Activated T-cell treated with anti-CD3 and anti-CD28 coated beads, Interleukin-2, amount 50 U/mL, for 72 hours (primary cell): ENCODE measurements at regions not wholly inside any gene's neighbourhood (a gene's known extent, or its start where the extent isn't known, plus 50 kb on each side); places are given as distances from the start of the nearest gene placed in this dataset.
A peak's percentile ranks its signal among the peaks of the same experiment; 100 is the strongest.
"Not testable (repeated sequence)": the region's sequence is repeated elsewhere in the genome, so short reads cannot be mapped to it uniquely, and the experiment has no call there.

Experiments used
- ATAC-seq, 2 donors: fragments of 150-1000 bp; cut with Tn5 transposase; replicated peaks in 1 of 2; 2 replicates each; pipeline ENCODE4 v1.10.0; 2021; ENCODE audit warnings: moderate library complexity in 2 of 2, mild to moderate bottlenecking in 1 of 2
- DNase-seq, 2 donors: peaks; one replicate each; pipeline ENCODE4 v3.0.0; 2021 to 2022; ENCODE audit warnings: mixed read lengths in 1 of 2
- H3K27ac Mint-ChIP-seq: one replicate; pipeline ENCODE4 v1.8.0; 2022; ENCODE audit warnings: mild to moderate bottlenecking, moderate library complexity, mixed read lengths
- H3K27me3 Mint-ChIP-seq: one replicate; pipeline ENCODE4 v1.8.0; 2022; ENCODE audit warnings: low read depth, mixed read lengths
- H3K36me3 Mint-ChIP-seq, 2 donors: one replicate each; pipeline ENCODE4 v1.8.0; 2022; ENCODE audit warnings: mixed read lengths in 2 of 2, mild to moderate bottlenecking in 1 of 2; ENCODE audit not compliant: insufficient read depth in 2 of 2
- H3K4me1 Mint-ChIP-seq: one replicate; pipeline ENCODE4 v1.8.0; 2022; ENCODE audit warnings: low read depth, mixed read lengths
- H3K4me3 Mint-ChIP-seq, 2 donors: one replicate each; pipeline ENCODE4 v1.8.0; 2022; ENCODE audit warnings: mild to moderate bottlenecking in 2 of 2, mixed read lengths in 2 of 2, moderate library complexity in 2 of 2
- H3K9me3 Mint-ChIP-seq, 2 donors: one replicate each; pipeline ENCODE4 v1.8.0; 2022; ENCODE audit warnings: mixed read lengths in 2 of 2

DNA sequence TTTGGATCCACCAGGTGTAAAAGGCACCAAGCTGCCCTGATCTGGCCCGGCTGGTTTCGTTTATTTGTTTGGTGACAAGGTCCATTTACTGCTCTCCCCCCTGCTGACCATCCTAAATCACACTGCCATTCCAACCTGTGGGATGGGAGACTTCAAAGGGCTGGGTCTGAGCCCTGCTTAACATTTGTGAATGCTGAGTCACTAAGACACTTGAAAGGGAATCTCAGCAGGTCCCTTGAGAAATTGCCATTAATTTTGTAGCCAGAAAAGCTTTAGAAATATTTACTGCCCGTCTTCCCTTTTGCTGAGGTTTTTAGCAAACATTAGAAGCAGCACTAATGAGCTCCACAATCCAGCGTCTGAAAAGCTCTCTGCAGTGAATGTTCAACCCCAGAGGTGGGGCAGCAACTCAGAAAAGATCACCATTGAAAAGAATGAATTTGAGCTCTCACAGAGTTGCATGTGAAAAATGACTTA, 133.8 kb downstream of the ARL4C start:
- no peak overlapping the region for H3K4me3 Mint-ChIP-seq
- no peaks in the 10 kb centered on the region for H3K27me3 Mint-ChIP-seq
- no peak for DNase-seq
- peaks cover 0 to 6% of the 10 kb centered on the region in 2 donors for H3K36me3 Mint-ChIP-seq
- peaks cover 30% of the 10 kb centered on the region for H3K4me1 Mint-ChIP-seq
- no peak overlapping the region for H3K27ac Mint-ChIP-seq
- ATAC-seq = no peak
- peaks cover 2 to 6% of the 10 kb centered on the region in 2 donors for H3K9me3 Mint-ChIP-seq

- ATAC-seq, H3K27ac Mint-ChIP-seq, H3K36me3 Mint-ChIP-seq, H3K27me3 Mint-ChIP-seq, H3K4me3 Mint-ChIP-seq, DNase-seq, H3K9me3 Mint-ChIP-seq: not testable (repeated sequence)
- peaks cover 19% of the 10 kb centered on the region for H3K4me1 Mint-ChIP-seq
These were observed 136.4 kb downstream of the ARL4C start for GRCh38 chr2:234360313-234360975.

GRCh38 chr2:234357666-234358065, 139.2 kb downstream of the ARL4C start:
- H3K9me3 Mint-ChIP-seq = peaks cover 2 to 9% of the 10 kb centered on the region in 2 donors
- no peaks in the 10 kb centered on the region for H3K27me3 Mint-ChIP-seq
- no peak overlapping the region for H3K4me3 Mint-ChIP-seq
- H3K27ac Mint-ChIP-seq = no peak overlapping the region
- peaks cover 25% of the 10 kb centered on the region for H3K4me1 Mint-ChIP-seq
- no peak for DNase-seq
- H3K36me3 Mint-ChIP-seq = peaks cover 7 to 8% of the 10 kb centered on the region in 2 donors
- no peak for ATAC-seq

DNA sequence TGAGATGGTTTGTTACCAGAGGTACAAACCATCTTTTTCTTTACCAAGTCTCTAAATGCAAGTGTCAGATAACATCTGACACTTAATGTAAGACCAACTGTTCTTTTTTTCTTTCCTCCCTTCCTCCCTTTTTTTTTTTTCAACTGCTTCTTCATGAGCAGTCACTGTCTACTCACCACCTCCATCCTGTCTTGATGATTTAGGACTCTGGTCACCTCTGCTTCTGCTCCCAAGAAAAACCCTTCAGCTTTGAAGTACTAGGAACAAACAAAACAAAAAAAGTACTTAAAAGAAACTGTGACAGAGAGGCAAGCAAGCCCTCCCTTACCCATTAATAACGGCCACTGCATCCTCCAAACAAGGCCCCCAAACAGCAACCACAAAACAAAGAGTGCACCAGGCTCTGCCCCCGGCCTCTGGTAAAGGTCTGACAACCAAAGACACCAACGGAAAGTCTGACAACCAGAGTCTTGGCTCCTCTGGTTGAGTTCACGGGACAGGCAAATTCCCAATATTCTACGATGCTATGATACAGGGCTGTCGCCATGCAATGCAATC, 141.0 kb downstream of the ARL4C start:
- Mint-ChIP-seq H3K27ac (peak overlapping the region; percentile 11), H3K9me3 (peaks cover 0 to 9% of the 10 kb centered on the region in 2 donors), H3K4me3 (no peak overlapping the region), H3K36me3 (peaks cover 7 to 8% of the 10 kb centered on the region in 2 donors), H3K4me1 (peaks cover 22% of the 10 kb centered on the region), H3K27me3 (no peaks in the 10 kb centered on the region)
- ATAC-seq = no peak
- DNase-seq = no peak

GRCh38 chr2:234355021-234355720, 141.7 kb downstream of the ARL4C start:
- no peak for ATAC-seq

GRCh38 chr2:234352270-234352669, 144.6 kb downstream of the ARL4C start:
- Mint-ChIP-seq H3K4me1 (peaks cover 14% of the 10 kb centered on the region), H3K27ac (no peak overlapping the region), H3K36me3 (peaks cover 2 to 8% of the 10 kb centered on the region in 2 donors), H3K27me3 (no peaks in the 10 kb centered on the region), H3K9me3 (peaks cover 0 to 3% of the 10 kb centered on the region in 2 donors), H3K4me3 (no peak overlapping the region)
- ATAC-seq = no peak
- no peak for DNase-seq

More at GRCh38 chr2:234355021-234355720, 141.7 kb downstream of the ARL4C start:
- Mint-ChIP-seq H3K9me3 (peaks cover 0 to 9% of the 10 kb centered on the region in 2 donors), H3K27ac (no peak overlapping the region), H3K4me1 (peaks cover 15% of the 10 kb centered on the region), H3K4me3 (no peak overlapping the region), H3K27me3 (no peaks in the 10 kb centered on the region), H3K36me3 (peaks cover 7 to 8% of the 10 kb centered on the region in 2 donors)
- no peak for DNase-seq

- peaks cover 14% of the 10 kb centered on the region for H3K4me1 Mint-ChIP-seq
- not testable (repeated sequence) for H3K4me3 Mint-ChIP-seq, H3K36me3 Mint-ChIP-seq, H3K27ac Mint-ChIP-seq, ATAC-seq, H3K27me3 Mint-ChIP-seq, H3K9me3 Mint-ChIP-seq, DNase-seq
These were observed 145.0 kb downstream of the ARL4C start for GRCh38 chr2:234351866-234352265.

GRCh38 chr2:234348081-234348480, 148.8 kb downstream of the ARL4C start:
- Mint-ChIP-seq H3K27me3 (no peaks in the 10 kb centered on the region), H3K9me3 (peaks cover 0 to 1% of the 10 kb centered on the region in 2 donors), H3K4me1 (peaks cover 3% of the 10 kb centered on the region), H3K4me3 (no peak overlapping the region), H3K27ac (no peak overlapping the region), H3K36me3 (peaks cover under 1 to 2% of the 10 kb centered on the region in 2 donors)
- DNase-seq (no peak), ATAC-seq (no peak)

DNA sequence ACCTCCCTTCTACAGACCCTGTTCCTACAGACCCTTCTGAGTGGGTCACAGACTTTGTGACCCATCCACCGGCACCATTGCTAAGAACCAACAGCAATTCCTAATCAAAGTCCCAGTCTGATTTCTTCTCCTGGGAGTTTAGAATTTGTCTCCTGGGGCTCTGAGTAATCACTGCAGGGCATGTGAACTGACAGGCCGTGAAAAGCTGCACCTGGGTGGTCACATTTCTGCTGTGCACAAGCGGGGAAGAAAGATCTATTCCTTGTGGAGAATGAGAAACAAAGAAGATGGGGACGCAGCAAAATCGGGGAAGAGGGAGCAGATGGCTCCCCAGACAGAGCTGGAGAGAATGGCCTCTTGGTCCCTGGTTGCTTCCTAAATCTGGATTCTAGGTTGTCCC, 151.0 kb downstream of the ARL4C start:
- no peaks in the 10 kb centered on the region for H3K27me3 Mint-ChIP-seq
- no peaks in the 10 kb centered on the region for H3K9me3 Mint-ChIP-seq
- ATAC-seq (no peak), DNase-seq (no peak)
- H3K36me3 Mint-ChIP-seq = no peaks in the 10 kb centered on the region
- H3K4me3 Mint-ChIP-seq = no peak overlapping the region
- H3K27ac Mint-ChIP-seq = no peak overlapping the region
- peaks cover 3% of the 10 kb centered on the region for H3K4me1 Mint-ChIP-seq

- Mint-ChIP-seq H3K4me1 (peaks cover 9% of the 10 kb centered on the region), H3K4me3 (no peak overlapping the region), H3K27me3 (no peaks in the 10 kb centered on the region), H3K9me3 (peaks cover under 1 to 2% of the 10 kb centered on the region in 2 donors), H3K36me3 (peaks cover 2 to 4% of the 10 kb centered on the region in 2 donors), H3K27ac (no peak overlapping the region)
- ATAC-seq (no peak), DNase-seq (no peak)
These were observed 152.9 kb downstream of the ARL4C start for GRCh38 chr2:234344012-234344411.

DNA sequence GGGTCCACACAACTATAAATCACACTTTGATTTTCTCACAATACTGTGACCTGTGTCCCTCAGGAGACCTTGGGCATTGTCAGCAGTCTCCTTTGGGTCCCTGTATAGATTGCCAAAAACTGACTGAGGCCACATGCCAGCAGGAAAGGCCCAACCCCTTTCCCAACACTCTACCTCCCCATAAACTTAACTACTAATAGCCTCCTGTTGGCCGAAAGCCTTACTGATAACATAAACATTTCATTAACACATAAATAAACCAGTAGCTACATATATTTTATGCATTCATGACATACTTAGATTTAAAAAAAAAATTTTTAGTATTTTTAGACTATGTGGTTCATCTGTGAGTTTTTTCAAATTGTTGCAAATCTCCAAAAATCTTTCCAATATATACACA, 153.5 kb downstream of the ARL4C start:
- Mint-ChIP-seq H3K9me3 (peaks cover 3 to 4% of the 10 kb centered on the region in 2 donors), H3K27ac (no peak overlapping the region), H3K4me1 (peaks cover 9% of the 10 kb centered on the region), H3K36me3 (peaks cover 4% of the 10 kb centered on the region in 2 donors), H3K4me3 (no peak overlapping the region), H3K27me3 (no peaks in the 10 kb centered on the region)
- ATAC-seq (no peak), DNase-seq (no peak)

GRCh38 chr2:234341306-234341985, 155.4 kb downstream of the ARL4C start:
- Mint-ChIP-seq H3K36me3 (peaks cover 8 to 9% of the 10 kb centered on the region in 2 donors), H3K9me3 (peaks cover 3 to 7% of the 10 kb centered on the region in 2 donors)
- ATAC-seq = no peak

DNA sequence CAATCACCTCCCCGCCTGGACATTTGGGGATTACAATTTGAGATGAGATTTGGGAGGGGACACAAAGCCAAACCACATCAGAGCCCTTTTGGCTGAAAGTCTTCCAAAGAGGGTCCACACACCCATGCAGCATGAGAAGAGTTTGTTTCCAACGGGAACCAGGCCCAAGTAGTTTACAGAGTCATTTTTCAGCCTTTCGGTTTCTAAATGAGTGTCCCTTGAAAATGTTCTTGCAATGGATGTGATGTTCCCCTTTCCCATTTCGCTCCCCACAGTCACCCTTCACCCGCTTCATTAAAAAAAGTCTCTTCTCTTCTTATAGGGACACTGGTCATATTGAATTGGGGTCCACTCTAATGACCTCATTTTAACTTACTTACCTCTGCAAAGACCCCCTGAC, 157.4 kb downstream of the ARL4C start:
- H3K27me3 Mint-ChIP-seq = no peaks in the 10 kb centered on the region

More at GRCh38 chr2:234341306-234341985, 155.4 kb downstream of the ARL4C start:
- Mint-ChIP-seq H3K27ac (no peak overlapping the region), H3K27me3 (no peaks in the 10 kb centered on the region), H3K4me1 (peaks cover 9% of the 10 kb centered on the region), H3K4me3 (no peak overlapping the region)
- DNase-seq = no peak

More for the DNA sequence above, 157.4 kb downstream of the ARL4C start:
- no peak overlapping the region for H3K4me3 Mint-ChIP-seq
- no peak overlapping the region for H3K27ac Mint-ChIP-seq
- peaks cover 8 to 9% of the 10 kb centered on the region in 2 donors for H3K36me3 Mint-ChIP-seq
- DNase-seq (no peak), ATAC-seq (no peak)
- H3K4me1 Mint-ChIP-seq = peaks cover 17% of the 10 kb centered on the region
- peaks cover 3 to 7% of the 10 kb centered on the region in 2 donors for H3K9me3 Mint-ChIP-seq
